ENCODE measurements at regions not wholly inside any gene's neighbourhood (a gene's known extent, or its start where the extent isn't known, plus 50 kb on each side); places are given as distances from the start of the nearest gene placed in this dataset.

DNA sequence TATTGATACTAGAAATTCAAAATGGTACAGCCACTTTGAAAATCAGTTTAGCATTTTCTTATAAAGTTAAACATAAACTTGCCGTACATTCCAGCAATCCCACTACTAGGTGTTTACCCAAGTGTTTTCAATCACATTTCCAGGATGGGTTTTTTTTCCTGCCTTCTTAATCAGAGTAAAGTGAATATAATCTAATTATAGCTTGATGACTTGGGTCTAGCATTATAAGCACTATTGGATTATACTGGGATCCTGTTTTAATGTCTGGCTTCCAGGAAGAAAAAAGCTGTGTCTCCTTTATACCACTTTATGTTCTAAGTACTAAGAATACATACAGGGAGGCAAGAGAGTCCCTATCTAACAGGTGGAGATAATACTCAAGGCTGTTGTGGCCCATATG, 103.3 kb upstream of the KLHL13 start:
- TF ChIP-seq CTCF (IDR thresholded peaks at IDR 0.05), result no peak
- ATAC-seq (ENCODE audit: low FRiP score) (no peak), DNase-seq (ENCODE audit: low spot score) (no peak)

DNA sequence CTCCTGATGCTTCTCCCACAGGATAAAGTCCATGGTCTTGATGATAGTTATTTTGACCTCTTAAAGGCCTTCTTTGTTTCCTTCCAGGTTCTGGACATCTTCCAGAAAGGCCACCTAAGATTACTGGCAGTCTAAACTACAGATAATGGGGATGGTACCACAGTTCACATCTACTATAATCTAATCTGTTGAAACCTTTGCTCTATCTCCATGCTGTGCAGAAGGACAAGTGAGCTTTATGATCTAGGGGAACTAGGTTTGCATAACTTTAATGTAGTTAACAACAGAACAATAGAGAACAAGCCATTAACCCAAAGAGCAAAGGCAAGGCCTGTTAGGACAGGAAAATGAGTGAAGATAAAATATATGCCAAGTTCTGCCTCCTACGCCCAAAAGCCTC, 103.9 kb upstream of the KLHL13 start:
- DNase-seq (ENCODE audit: low spot score) (no peak), ATAC-seq (ENCODE audit: low FRiP score) (no peak)
- TF ChIP-seq CTCF (IDR thresholded peaks at IDR 0.05), result no peak

GRCh38 chrX:118221270-118221669, 104.7 kb upstream of the KLHL13 start:
- DNase-seq (ENCODE audit: low spot score) (no peak), ATAC-seq (ENCODE audit: low FRiP score) (no peak)

GRCh38 chrX:118221733-118222132, 105.1 kb upstream of the KLHL13 start:
- ATAC-seq (ENCODE audit: low FRiP score) (no peak), DNase-seq (ENCODE audit: low spot score) (no peak)
- TF ChIP-seq CTCF (IDR thresholded peaks at IDR 0.05), result no peak

More at GRCh38 chrX:118221270-118221669, 104.7 kb upstream of the KLHL13 start:
- TF ChIP-seq CTCF (IDR thresholded peaks at IDR 0.05), result no peak

DNA sequence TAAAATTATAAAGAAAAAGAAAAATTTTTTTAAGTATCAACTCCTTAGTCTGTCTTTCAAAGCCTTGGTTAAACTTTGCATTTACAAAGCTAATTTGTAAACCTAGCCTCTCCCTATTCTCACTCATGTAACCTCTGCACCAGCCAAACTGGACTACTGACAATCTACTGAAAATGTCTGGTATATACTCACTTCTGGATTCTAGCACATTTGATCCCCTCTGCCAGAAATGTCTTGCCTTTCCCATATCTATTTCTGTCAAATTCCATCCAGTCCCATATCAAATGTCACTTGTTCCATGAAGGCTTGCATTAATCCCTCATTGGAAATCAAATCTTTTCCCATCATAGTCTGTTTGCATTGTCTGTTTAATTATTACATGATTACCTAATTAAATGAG, 105.8 kb upstream of the KLHL13 start:
- DNase-seq (ENCODE audit: low spot score), result no peak
- no peak for TF ChIP-seq CTCF (IDR thresholded peaks at IDR 0.05)
- ATAC-seq (ENCODE audit: low FRiP score), result no peak

DNA sequence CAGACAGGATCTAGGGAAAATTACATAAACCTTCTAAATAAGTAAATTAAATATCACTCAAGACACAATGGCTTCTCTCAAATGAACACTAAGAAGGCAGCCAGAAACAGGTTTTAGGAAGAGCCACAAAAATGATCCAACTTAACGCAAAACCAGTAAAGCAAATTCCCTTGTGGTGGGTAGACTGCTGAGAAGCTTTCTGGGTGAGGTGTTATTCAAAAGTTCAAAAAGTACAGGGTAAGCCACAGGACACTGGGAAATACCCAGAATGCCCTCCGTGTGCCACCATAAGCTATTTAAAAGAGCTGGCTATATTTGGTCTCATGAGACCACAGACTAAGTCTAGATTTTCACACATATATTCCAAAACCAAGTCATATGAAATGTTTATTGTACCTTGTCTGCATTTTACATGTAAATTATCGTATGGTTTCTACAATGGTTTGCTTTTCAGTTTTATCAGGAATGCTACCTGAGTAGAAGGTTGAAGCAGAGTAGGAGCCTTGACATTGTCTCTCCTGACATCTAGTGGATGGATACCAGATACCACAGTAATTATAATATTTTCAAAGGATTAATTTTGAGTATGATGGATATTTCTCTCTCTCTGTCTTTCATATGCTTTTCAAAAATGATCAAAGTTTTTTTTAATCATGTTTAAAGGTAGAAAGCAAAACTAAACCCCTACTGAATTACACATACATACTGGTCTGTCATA, 109.3 kb upstream of the KLHL13 start:
- TF ChIP-seq CTCF (IDR thresholded peaks at IDR 0.05), result no peak
- ATAC-seq (ENCODE audit: low FRiP score) (no peak), DNase-seq (ENCODE audit: low spot score) (no peak)

DNA sequence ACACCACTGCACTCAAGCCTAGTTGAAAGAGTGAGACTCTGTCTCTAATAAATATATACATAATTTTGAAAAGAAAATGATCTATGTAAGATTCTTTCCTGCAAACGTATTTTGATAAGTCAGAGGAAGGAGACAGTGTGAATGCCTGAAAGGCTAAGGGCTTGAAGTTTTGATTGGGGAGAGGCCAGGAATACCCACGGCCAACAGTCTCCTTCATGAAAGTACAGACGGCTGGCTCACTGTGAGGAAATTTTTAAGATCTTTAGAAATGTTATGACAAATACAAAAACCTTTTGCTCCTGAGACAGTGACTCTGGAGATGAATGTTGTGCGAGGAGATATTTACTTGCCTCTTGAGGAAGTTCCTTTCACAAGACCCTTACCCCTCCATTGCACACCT, 111.4 kb upstream of the KLHL13 start:
- TF ChIP-seq CTCF (IDR thresholded peaks at IDR 0.05), result no peak
- ATAC-seq (ENCODE audit: low FRiP score), result no peak
- no peak for DNase-seq (ENCODE audit: low spot score)
